SK-N-SH treated with all-trans-retinoic acid at 6 μM for 48 hours (cell line): ENCODE measurements at regions not wholly inside any gene's neighbourhood (a gene's known extent, or its start where the extent isn't known, plus 50 kb on each side); places are given as distances from the start of the nearest gene placed in this dataset.

ENCODE experiments used
- ATAC-seq: fragments of 200-7000 bp; cut with Tn5 transposase; 3 replicates; pipeline ENCODE4 v1.9.1; 2020; ENCODE audit warnings: mild to moderate bottlenecking, moderate library complexity
- BACH2 ChIP-seq: fragments of 250-450 bp; sonication (Bioruptor Pico); IDR thresholded peaks from 2 replicates; pipeline ENCODE4 v1.9.0; 2021; ENCODE audit warnings: mild to moderate bottlenecking, borderline replicate concordance
- CSDC2 ChIP-seq: fragments of 250-450 bp; sonication (Bioruptor Pico); IDR thresholded peaks from 2 replicates; pipeline ENCODE4 v1.5.0; 2020; ENCODE audit warnings: mild to moderate bottlenecking, moderate library complexity
- ESRRG ChIP-seq: fragments of 250-450 bp; sonication (Bioruptor Pico); IDR thresholded peaks from 2 replicates; pipeline ENCODE4 v1.6.1; 2021; ENCODE audit warnings: mild to moderate bottlenecking
- GLIS3 ChIP-seq: fragments of 250-450 bp; sonication (Bioruptor Pico); IDR thresholded peaks from 2 replicates; pipeline ENCODE4 v1.5.0; 2020; ENCODE audit warnings: mild to moderate bottlenecking, moderate library complexity
- ISL1 ChIP-seq: fragments of 250-450 bp; sonication (Bioruptor Pico); IDR thresholded peaks from 2 replicates; pipeline ENCODE4 v2.1.2; 2022; ENCODE audit warnings: mild to moderate bottlenecking, moderate library complexity
- OSR1 ChIP-seq: fragments of 250-450 bp; sonication (Bioruptor Pico); IDR thresholded peaks from 2 replicates; pipeline ENCODE4 v1.8.0; 2022; ENCODE audit warnings: moderate library complexity, mild to moderate bottlenecking, inconsistent platforms
- RARB ChIP-seq: fragments of 250-450 bp; sonication (Bioruptor Pico); IDR thresholded peaks from 2 replicates; pipeline ENCODE4 v1.8.0; 2021; ENCODE audit warnings: mild to moderate bottlenecking, moderate library complexity
- SNAI2 ChIP-seq: fragments of 250-450 bp; sonication (Bioruptor Pico); IDR thresholded peaks from 2 replicates; pipeline ENCODE4 v1.5.0; 2020; ENCODE audit warnings: mild to moderate bottlenecking, moderate library complexity
- TCF4 ChIP-seq: fragments of 250-450 bp; sonication (Bioruptor Pico); IDR thresholded peaks from 2 replicates; pipeline ENCODE4 v1.8.0; 2021; ENCODE audit warnings: mild to moderate bottlenecking, moderate library complexity, borderline replicate concordance
- TOX ChIP-seq: fragments of 250-450 bp; sonication (Bioruptor Pico); IDR thresholded peaks from 2 replicates; pipeline ENCODE4 v1.8.0; 2021; ENCODE audit warnings: mild to moderate bottlenecking, moderate library complexity, borderline replicate concordance
- ZC3H10 ChIP-seq: fragments of 250-450 bp; sonication (Bioruptor Pico); IDR thresholded peaks from 2 replicates; pipeline ENCODE4 v1.5.1; 2021; ENCODE audit warnings: mild to moderate bottlenecking, moderate library complexity
- ZFP3 ChIP-seq: fragments of 250-450 bp; sonication (Bioruptor Pico); IDR thresholded peaks from 2 replicates; pipeline ENCODE4 v1.5.0; 2020; ENCODE audit warnings: mild to moderate bottlenecking, moderate library complexity
- ZFP30 ChIP-seq: fragments of 450-650 bp; formaldehyde crosslinking; IDR thresholded peaks from 2 replicates; pipeline ENCODE4 v1.5.0; 2022; ENCODE audit warnings: mild to moderate bottlenecking, moderate library complexity
- ZNF565 ChIP-seq: fragments of 450-650 bp; formaldehyde crosslinking; conservative IDR thresholded peaks from 2 replicates; pipeline ENCODE4 v1.5.0; 2020; ENCODE audit warnings: low read depth, mild to moderate bottlenecking, moderate library complexity
- ZNF70 ChIP-seq: fragments of 450-650 bp; formaldehyde crosslinking; IDR thresholded peaks from 2 replicates; pipeline ENCODE4 v1.5.0; 2020; ENCODE audit warnings: mild to moderate bottlenecking, moderate library complexity
- ZNF8 ChIP-seq: fragments of 450-650 bp; formaldehyde crosslinking; IDR thresholded peaks from 2 replicates; pipeline ENCODE4 v1.5.0; 2020; ENCODE audit warnings: mild to moderate bottlenecking, moderate library complexity
- TF ChIP-seq, protein P1 (sequence below): fragments of 250-450 bp; sonication (Bioruptor Pico); IDR thresholded peaks from 2 replicates; pipeline ENCODE4 v1.5.1; 2020; ENCODE audit warnings: low read depth, mild to moderate bottlenecking, moderate library complexity
- TF ChIP-seq, protein P2 (sequence below): fragments of 250-450 bp; sonication (Bioruptor Pico); IDR thresholded peaks from 2 replicates; pipeline ENCODE4 v1.8.0; 2020; ENCODE audit warnings: mild to moderate bottlenecking, moderate library complexity, borderline replicate concordance
- TF ChIP-seq, protein P3 (sequence below): fragments of 250-450 bp; sonication (Bioruptor Pico); IDR thresholded peaks from 2 replicates; pipeline ENCODE4 v1.5.1; 2021; ENCODE audit warnings: mild to moderate bottlenecking, moderate library complexity
- TF ChIP-seq, protein P4 (sequence below): fragments of 250-450 bp; sonication (Bioruptor Pico); IDR thresholded peaks from 2 replicates; pipeline ENCODE4 v1.8.0; 2021; ENCODE audit warnings: low read depth, mild to moderate bottlenecking, moderate library complexity, borderline replicate concordance

DNA sequence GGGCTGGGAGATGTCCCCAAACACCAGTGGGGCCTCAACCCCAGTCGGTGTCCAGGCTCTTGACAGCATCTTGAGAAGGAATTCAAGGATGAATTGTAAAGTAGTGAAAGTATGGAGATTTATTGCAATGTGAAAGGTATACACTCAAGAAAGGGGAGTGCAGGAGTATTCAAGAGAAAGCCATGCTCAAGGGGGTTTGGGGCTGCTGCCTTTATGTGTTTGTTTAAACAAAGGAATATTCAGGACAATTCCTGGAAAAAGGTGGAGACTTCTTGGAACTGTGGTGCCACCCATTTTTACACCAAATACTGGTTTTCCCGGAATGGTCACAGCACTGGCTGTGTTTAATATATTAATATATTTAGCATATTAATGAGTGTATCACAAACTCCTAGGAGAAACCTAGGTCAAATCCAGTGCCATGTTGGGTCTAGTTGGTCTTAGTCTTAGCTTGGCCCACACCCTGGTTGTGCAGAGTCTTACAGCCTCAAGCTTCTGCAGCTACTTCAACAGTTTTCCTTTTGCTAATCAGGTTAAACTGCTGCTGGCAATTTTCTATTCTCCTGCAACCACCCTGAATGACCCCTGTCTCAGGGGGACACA is 138.5 kb upstream of the TMTC4 start:
- ATAC-seq, result no peak
- TF ChIP-seq TOX (CRISPR knock-in tag) (no peak), ZFP30 (no peak), CSDC2 (CRISPR knock-in tag) (no peak), ZC3H10 (CRISPR knock-in tag) (no peak), RARB (CRISPR knock-in tag) (no peak), BACH2 (no peak), ZNF70 (CRISPR knock-in tag) (no peak), GLIS3 (CRISPR knock-in tag) (no peak), ESRRG (CRISPR knock-in tag) (no peak), SNAI2 (CRISPR knock-in tag) (no peak), ZFP3 (CRISPR knock-in tag) (no peak), OSR1 (CRISPR knock-in tag) (no peak), TCF4 (no peak)
- TF ChIP-seq, protein P1, sequence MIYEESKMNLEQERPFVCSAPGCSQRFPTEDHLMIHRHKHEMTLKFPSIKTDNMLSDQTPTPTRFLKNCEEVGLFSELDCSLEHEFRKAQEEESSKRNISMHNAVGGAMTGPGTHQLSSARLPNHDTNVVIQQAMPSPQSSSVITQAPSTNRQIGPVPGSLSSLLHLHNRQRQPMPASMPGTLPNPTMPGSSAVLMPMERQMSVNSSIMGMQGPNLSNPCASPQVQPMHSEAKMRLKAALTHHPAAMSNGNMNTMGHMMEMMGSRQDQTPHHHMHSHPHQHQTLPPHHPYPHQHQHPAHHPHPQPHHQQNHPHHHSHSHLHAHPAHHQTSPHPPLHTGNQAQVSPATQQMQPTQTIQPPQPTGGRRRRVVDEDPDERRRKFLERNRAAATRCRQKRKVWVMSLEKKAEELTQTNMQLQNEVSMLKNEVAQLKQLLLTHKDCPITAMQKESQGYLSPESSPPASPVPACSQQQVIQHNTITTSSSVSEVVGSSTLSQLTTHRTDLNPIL (CRISPR knock-in tag), result no peak
- TF ChIP-seq, protein P2, sequence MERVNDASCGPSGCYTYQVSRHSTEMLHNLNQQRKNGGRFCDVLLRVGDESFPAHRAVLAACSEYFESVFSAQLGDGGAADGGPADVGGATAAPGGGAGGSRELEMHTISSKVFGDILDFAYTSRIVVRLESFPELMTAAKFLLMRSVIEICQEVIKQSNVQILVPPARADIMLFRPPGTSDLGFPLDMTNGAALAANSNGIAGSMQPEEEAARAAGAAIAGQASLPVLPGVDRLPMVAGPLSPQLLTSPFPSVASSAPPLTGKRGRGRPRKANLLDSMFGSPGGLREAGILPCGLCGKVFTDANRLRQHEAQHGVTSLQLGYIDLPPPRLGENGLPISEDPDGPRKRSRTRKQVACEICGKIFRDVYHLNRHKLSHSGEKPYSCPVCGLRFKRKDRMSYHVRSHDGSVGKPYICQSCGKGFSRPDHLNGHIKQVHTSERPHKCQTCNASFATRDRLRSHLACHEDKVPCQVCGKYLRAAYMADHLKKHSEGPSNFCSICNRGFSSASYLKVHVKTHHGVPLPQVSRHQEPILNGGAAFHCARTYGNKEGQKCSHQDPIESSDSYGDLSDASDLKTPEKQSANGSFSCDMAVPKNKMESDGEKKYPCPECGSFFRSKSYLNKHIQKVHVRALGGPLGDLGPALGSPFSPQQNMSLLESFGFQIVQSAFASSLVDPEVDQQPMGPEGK (CRISPR knock-in tag), result no peak
- TF ChIP-seq, protein P3, sequence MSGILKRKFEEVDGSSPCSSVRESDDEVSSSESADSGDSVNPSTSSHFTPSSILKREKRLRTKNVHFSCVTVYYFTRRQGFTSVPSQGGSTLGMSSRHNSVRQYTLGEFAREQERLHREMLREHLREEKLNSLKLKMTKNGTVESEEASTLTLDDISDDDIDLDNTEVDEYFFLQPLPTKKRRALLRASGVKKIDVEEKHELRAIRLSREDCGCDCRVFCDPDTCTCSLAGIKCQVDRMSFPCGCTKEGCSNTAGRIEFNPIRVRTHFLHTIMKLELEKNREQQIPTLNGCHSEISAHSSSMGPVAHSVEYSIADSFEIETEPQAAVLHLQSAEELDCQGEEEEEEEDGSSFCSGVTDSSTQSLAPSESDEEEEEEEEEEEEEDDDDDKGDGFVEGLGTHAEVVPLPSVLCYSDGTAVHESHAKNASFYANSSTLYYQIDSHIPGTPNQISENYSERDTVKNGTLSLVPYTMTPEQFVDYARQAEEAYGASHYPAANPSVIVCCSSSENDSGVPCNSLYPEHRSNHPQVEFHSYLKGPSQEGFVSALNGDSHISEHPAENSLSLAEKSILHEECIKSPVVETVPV (CRISPR knock-in tag), result no peak

DNA sequence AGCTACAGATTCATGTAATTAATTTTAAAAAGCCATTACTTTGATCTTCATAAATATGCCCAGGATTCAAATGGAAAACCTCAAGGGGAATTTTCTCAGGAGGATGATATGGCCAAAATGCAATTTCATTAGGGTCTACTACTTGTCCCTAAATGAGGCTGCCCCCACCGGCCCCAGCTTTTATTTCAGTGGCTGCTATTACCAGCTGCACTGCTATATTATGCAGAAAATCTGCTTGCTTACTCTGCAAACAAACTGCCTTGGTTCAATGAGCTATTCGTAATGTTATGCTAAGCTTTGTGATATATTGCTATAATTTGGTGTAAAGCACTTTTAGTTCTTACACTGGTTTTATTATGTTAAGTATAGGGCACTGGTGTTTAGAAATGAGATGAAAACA is 137.3 kb upstream of the TMTC4 start:
- no peak for TF ChIP-seq ISL1 (CRISPR knock-in tag)
- TF ChIP-seq ZNF8, result no peak
- TF ChIP-seq, protein P4, sequence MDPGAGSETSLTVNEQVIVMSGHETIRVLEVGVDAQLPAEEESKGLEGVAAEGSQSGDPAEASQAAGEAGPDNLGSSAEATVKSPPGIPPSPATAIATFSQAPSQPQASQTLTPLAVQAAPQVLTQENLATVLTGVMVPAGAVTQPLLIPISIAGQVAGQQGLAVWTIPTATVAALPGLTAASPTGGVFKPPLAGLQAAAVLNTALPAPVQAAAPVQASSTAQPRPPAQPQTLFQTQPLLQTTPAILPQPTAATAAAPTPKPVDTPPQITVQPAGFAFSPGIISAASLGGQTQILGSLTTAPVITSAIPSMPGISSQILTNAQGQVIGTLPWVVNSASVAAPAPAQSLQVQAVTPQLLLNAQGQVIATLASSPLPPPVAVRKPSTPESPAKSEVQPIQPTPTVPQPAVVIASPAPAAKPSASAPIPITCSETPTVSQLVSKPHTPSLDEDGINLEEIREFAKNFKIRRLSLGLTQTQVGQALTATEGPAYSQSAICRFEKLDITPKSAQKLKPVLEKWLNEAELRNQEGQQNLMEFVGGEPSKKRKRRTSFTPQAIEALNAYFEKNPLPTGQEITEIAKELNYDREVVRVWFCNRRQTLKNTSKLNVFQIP (CRISPR knock-in tag), result no peak
- no peak for TF ChIP-seq SNAI2 (CRISPR knock-in tag)
- no peak for TF ChIP-seq ZNF70 (CRISPR knock-in tag)
- no peak for TF ChIP-seq ESRRG (CRISPR knock-in tag)
- TF ChIP-seq ZNF565 (CRISPR knock-in tag), result no peak
- TF ChIP-seq GLIS3 (CRISPR knock-in tag), result no peak
- no peak for TF ChIP-seq ZFP30
- ATAC-seq, result no peak

DNA sequence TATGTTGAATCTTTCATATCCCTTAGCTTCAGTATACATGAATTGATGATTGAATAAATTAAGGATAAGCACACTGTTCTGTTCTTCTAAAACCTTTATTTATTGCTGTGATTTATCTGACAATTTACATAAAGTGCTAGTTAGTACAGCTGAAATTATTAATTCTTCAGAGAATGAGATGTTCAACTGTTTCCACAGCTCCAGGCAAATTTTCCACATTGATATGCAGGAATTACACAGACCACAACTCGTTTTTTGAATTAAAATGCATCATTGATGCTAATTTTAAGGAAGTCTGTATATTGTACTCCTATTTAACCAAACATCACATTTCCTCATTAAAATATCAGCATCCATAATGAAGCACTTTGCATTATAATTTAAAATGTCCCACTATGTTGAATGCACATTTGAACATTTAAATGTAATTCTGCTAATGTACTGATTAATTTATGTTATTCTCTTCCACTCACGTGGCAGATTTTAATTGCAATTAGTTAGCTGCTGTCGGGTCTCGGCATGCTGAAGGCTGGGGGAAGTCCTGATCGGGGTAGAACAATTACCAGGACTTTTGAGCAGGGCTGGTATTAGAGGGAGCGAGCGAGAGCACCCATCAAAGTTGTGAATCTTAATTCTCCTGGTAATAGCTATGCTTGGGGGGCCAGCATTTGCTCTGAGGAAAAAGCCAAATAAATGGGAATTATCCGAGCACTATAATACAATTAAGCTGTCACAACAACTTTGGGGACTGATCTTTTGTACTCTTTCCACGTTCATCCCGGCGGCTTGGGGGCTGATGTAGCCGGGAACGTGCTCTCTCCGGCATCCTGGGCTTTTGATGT is 136.7 kb upstream of the TMTC4 start:
- ATAC-seq, result no peak
- TF ChIP-seq ZFP30, result no peak
- TF ChIP-seq OSR1 (CRISPR knock-in tag), result no peak
- no peak for TF ChIP-seq TCF4
- no peak for TF ChIP-seq CSDC2 (CRISPR knock-in tag)
- TF ChIP-seq ZC3H10 (CRISPR knock-in tag), result no peak

DNA sequence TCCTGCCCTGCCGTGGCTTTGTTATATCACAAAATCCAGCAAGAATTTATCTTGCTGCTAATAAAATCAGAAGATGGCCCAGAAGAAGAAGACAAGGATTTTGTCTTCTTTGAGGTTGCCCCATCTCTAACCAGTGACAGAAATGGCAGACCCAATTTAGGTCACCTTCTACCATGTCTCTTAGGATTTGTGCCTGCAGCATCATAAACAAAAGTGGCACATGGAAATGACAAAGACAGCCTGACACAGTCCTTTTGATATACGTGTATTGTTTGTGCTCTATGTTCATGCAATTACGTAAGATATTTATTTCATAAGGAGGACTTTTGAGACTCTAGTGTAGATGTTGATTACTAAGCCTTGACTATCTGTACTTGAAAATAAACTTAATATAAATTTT is 135.9 kb upstream of the TMTC4 start:
- no peak for ATAC-seq
- TF ChIP-seq, protein P2 (CRISPR knock-in tag), result no peak
- TF ChIP-seq, protein P3 (CRISPR knock-in tag), result no peak
- TF ChIP-seq, protein P1 (CRISPR knock-in tag), result no peak
